WTC11 (cell line): ENCODE measurements at regions not wholly inside any gene's neighbourhood (a gene's known extent, or its start where the extent isn't known, plus 50 kb on each side); places are given as distances from the start of the nearest gene placed in this dataset.

Experiments used
- ZBTB21 ChIP-seq: sonication (generic); formaldehyde crosslinking; IDR thresholded peaks from 2 replicates; pipeline ENCODE4 v1.8.1; 2023; ENCODE audit warnings: mild to moderate bottlenecking, missing genetic modification reagents, borderline replicate concordance
- TF ChIP-seq, protein P1 (sequence below): fragments of 200-600 bp; IDR thresholded peaks from 2 replicates; pipeline ENCODE4 v1.8.0; 2022; ENCODE audit warnings: antibody characterized with exemption

DNA sequence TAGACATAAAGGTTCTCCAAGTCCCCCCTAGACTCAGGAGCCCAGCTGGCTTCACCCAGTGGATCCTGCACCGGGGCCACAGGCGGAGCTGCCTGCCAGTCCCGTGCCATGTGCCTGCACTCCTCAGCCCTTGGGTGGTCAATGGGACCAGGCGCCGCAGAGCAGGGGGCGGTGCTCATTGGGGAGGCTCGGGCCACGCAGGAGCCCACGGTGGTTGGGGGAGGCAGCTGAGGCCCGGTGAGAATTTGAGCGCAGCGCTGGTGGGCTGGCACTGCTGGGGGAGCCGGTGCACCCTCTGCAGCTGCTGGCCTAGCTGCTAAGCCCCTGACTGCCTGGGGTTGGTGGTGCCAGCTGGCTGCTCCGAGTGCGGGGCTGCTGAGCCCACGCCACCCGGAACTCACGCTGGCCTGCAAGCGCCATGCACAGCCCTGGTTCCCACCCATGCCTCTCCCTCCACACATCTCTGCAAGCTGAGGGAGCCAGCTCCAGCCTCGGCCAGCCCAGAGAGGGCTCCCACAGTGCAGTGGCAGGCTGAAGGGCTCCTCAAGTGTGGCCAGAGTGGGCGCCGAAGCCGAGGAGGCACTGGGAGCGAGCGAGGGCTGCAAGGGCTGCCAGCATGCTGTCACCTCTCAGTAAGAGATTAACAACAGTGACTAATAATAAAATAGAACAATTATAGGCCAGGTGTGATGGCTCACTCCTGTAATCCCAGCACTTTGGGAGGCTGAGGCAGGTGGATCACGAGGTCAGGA lies 65.9 kb downstream of the SPATA31D1 start:
- TF ChIP-seq, protein P1, sequence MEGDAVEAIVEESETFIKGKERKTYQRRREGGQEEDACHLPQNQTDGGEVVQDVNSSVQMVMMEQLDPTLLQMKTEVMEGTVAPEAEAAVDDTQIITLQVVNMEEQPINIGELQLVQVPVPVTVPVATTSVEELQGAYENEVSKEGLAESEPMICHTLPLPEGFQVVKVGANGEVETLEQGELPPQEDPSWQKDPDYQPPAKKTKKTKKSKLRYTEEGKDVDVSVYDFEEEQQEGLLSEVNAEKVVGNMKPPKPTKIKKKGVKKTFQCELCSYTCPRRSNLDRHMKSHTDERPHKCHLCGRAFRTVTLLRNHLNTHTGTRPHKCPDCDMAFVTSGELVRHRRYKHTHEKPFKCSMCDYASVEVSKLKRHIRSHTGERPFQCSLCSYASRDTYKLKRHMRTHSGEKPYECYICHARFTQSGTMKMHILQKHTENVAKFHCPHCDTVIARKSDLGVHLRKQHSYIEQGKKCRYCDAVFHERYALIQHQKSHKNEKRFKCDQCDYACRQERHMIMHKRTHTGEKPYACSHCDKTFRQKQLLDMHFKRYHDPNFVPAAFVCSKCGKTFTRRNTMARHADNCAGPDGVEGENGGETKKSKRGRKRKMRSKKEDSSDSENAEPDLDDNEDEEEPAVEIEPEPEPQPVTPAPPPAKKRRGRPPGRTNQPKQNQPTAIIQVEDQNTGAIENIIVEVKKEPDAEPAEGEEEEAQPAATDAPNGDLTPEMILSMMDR = no peak
- no peak for TF ChIP-seq ZBTB21 (CRISPR knock-in tag)
